ENCODE measurements at regions not wholly inside any gene's neighbourhood (a gene's known extent, or its start where the extent isn't known, plus 50 kb on each side); places are given as distances from the start of the nearest gene placed in this dataset.

GRCh38 chr14:105664691-105665090 lies 138.3 kb downstream of the TMEM121 start:
- no peaks in the 10 kb centered on the region for H3K79me2 ChIP-seq (replicated peaks; ENCODE audit: insufficient read depth)
- no peaks in the 10 kb centered on the region for H3F3A ChIP-seq (replicated peaks; ENCODE audit: low read depth)
- Mint-ChIP-seq H3K4me1 (no peaks in the 10 kb centered on the region), H3K9me3 (peaks cover 78% of the 10 kb centered on the region), H3K27me3 (ENCODE audit: insufficient read depth, low read depth, poor library complexity) (peaks cover 14% of the 10 kb centered on the region), H3K36me3 (ENCODE audit: low read depth) (peaks cover 23% of the 10 kb centered on the region), H3K4me3 (no peak overlapping the region), H3K27ac (no peak overlapping the region)
- H3K4me1 ChIP-seq (ENCODE audit: insufficient read depth), result no peaks in the 10 kb centered on the region
- no peak overlapping the region for H3K27ac ChIP-seq (ENCODE audit: low read depth)
- H3K27me3 ChIP-seq (ENCODE audit: insufficient read depth), result no peaks in the 10 kb centered on the region
- H4K20me1 ChIP-seq (replicated peaks; ENCODE audit: insufficient read depth), result no peaks in the 10 kb centered on the region
- no peak overlapping the region for H3K4me2 ChIP-seq
- no peak for ATAC-seq
- no peaks in the 10 kb centered on the region for H3K36me3 ChIP-seq (ENCODE audit: insufficient read depth)
- DNase-seq (ENCODE audit: low spot score), result no peak
- H3K4me3 ChIP-seq, result no peak overlapping the region
- H3K9me2 ChIP-seq (ENCODE audit: insufficient read depth), result no peaks in the 10 kb centered on the region
- no peak for TF ChIP-seq ZNF331 (CRISPR knock-in tag; IDR thresholded peaks at IDR 0.05; ENCODE audit: low read depth)
- no peak for TF ChIP-seq EZH2 (IDR thresholded peaks at IDR 0.05; ENCODE audit: low read depth, unreplicated experiment)
- no peak overlapping the region for H2AFZ ChIP-seq

DNA sequence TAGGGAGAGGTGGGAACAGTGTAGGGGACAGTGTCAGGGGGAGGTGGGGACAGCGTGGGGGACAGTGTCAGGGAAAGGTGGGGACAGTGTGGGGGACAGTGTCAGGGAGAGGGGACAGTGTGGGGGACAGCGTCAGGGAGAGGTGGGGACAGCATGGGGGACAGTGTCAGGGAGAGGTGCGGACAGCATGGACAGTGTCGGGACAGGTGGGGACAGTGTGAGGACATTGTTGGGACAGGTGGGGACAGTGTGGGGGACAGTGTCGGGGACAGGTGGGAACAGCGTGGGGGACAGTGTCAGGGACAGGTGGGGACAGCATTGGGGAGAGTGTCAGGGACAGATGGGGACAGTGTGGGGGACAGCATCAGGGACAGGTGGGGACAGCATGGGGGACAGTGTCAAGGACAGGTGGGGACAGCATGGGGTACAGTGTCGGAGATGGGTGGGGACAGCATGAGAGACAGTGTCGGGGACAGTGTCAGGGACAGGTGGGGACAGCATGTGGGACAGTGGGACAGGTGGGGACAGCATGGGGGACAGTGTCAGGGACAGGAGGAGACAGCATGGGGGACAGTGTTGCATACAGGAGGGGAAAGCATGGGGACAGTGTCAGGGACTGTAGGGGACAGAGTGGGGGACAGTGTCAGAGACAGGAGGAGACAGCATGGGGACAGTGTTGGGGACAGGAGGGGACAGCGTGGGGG lies 139.0 kb downstream of the TMEM121 start:
- DNase-seq (ENCODE audit: low spot score) (no peak), ATAC-seq (no peak)
- no peaks in the 10 kb centered on the region for H4K20me1 ChIP-seq (replicated peaks; ENCODE audit: insufficient read depth)
- H3K4me1 ChIP-seq (ENCODE audit: insufficient read depth), result no peaks in the 10 kb centered on the region
- no peaks in the 10 kb centered on the region for H3K36me3 ChIP-seq (ENCODE audit: insufficient read depth)
- H3K4me2 ChIP-seq, result no peak overlapping the region
- no peaks in the 10 kb centered on the region for H3K9me2 ChIP-seq (ENCODE audit: insufficient read depth)
- H3K27me3 ChIP-seq (ENCODE audit: insufficient read depth), result no peaks in the 10 kb centered on the region
- H3F3A ChIP-seq (replicated peaks; ENCODE audit: low read depth), result no peaks in the 10 kb centered on the region
- no peak overlapping the region for H3K27ac ChIP-seq (ENCODE audit: low read depth)
- Mint-ChIP-seq H3K36me3 (ENCODE audit: low read depth) (peaks cover 16% of the 10 kb centered on the region), H3K27ac (no peak overlapping the region), H3K4me3 (no peak overlapping the region), H3K4me1 (no peaks in the 10 kb centered on the region), H3K27me3 (ENCODE audit: insufficient read depth, low read depth, poor library complexity) (peaks cover 11% of the 10 kb centered on the region), H3K9me3 (peaks cover 77% of the 10 kb centered on the region)
- H3K4me3 ChIP-seq, result no peak overlapping the region
- no peak overlapping the region for H2AFZ ChIP-seq
- H3K79me2 ChIP-seq (replicated peaks; ENCODE audit: insufficient read depth), result no peaks in the 10 kb centered on the region
- TF ChIP-seq POLR2AphosphoS5 (IDR thresholded peaks at IDR 0.05; ENCODE audit: low read depth), result no peak
- TF ChIP-seq, protein P1, sequence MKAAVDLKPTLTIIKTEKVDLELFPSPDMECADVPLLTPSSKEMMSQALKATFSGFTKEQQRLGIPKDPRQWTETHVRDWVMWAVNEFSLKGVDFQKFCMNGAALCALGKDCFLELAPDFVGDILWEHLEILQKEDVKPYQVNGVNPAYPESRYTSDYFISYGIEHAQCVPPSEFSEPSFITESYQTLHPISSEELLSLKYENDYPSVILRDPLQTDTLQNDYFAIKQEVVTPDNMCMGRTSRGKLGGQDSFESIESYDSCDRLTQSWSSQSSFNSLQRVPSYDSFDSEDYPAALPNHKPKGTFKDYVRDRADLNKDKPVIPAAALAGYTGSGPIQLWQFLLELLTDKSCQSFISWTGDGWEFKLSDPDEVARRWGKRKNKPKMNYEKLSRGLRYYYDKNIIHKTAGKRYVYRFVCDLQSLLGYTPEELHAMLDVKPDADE (IDR thresholded peaks at IDR 0.05), result no peak
- no peak for TF ChIP-seq ZNF462 (CRISPR knock-in tag; IDR thresholded peaks at IDR 0.05)
- TF ChIP-seq CREB1 (CRISPR knock-in tag; IDR thresholded peaks at IDR 0.05; ENCODE audit: low read depth), result no peak
- TF ChIP-seq ZNF114 (CRISPR knock-in tag; IDR thresholded peaks at IDR 0.05), result no peak
- no peak for TF ChIP-seq REST (IDR thresholded peaks at IDR 0.05; ENCODE audit: unreplicated experiment)
- no peak for TF ChIP-seq ZNF331 (CRISPR knock-in tag; IDR thresholded peaks at IDR 0.05; ENCODE audit: low read depth)
